MV-4-11 (cell line): ENCODE measurements at regions not wholly inside any gene's neighbourhood (a gene's known extent, or its start where the extent isn't known, plus 50 kb on each side); places are given as distances from the start of the nearest gene placed in this dataset.
"Not testable (repeated sequence)": the region's sequence is repeated elsewhere in the genome, so short reads cannot be mapped to it uniquely, and the experiment has no call there.

Experiments
- DNase-seq: peaks from one replicate; lab custom pipeline; 2025; lab: John Stamatoyannopoulos, UW

- DNase-seq = no peak
Observed at GRCh38 chr10:9850415-9850814, 1167.3 kb upstream of the CELF2 start.

- DNase-seq = no peak
Observed at GRCh38 chr10:9851808-9852207, 1165.9 kb upstream of the CELF2 start.

GRCh38 chr10:9853405-9854355, 1164.0 kb upstream of the CELF2 start:
- DNase-seq = no peak

GRCh38 chr10:9855451-9855850, 1162.2 kb upstream of the CELF2 start:
- DNase-seq = not testable (repeated sequence)

- no peak for DNase-seq
Observed at GRCh38 chr10:9858816-9859215, 1158.9 kb upstream of the CELF2 start.

- DNase-seq = no peak
Observed at GRCh38 chr10:9860045-9860444, 1157.6 kb upstream of the CELF2 start.

- no peak for DNase-seq
Observed at GRCh38 chr10:9863559-9864121, 1154.0 kb upstream of the CELF2 start.

- no peak for DNase-seq
Observed at GRCh38 chr10:9868499-9868898, 1149.2 kb upstream of the CELF2 start.

GRCh38 chr10:9869205-9869604, 1148.5 kb upstream of the CELF2 start:
- no peak for DNase-seq

- DNase-seq = no peak
Observed at GRCh38 chr10:9869606-9870176, 1148.0 kb upstream of the CELF2 start.

- no peak for DNase-seq
Observed at GRCh38 chr10:9875353-9875752, 1142.3 kb upstream of the CELF2 start.

- no peak for DNase-seq
Observed at GRCh38 chr10:9877978-9878377, 1139.7 kb upstream of the CELF2 start.

- no peak for DNase-seq
Observed at GRCh38 chr10:9878383-9878782, 1139.3 kb upstream of the CELF2 start.

GRCh38 chr10:9885761-9886160, 1131.9 kb upstream of the CELF2 start:
- peak; percentile 54 for DNase-seq

- no peak for DNase-seq
Observed at GRCh38 chr10:9886772-9887171, 1130.9 kb upstream of the CELF2 start.

GRCh38 chr10:9895453-9895852, 1122.2 kb upstream of the CELF2 start:
- no peak for DNase-seq

- DNase-seq = no peak
Observed at GRCh38 chr10:9895981-9896380, 1121.7 kb upstream of the CELF2 start.

GRCh38 chr10:9898633-9899395, 1118.9 kb upstream of the CELF2 start:
- DNase-seq = no peak

GRCh38 chr10:9900751-9901150, 1116.9 kb upstream of the CELF2 start:
- DNase-seq = no peak

- no peak for DNase-seq
Observed at GRCh38 chr10:9901971-9902370, 1115.7 kb upstream of the CELF2 start.

GRCh38 chr10:9910446-9910845, 1107.2 kb upstream of the CELF2 start:
- no peak for DNase-seq

GRCh38 chr10:9911488-9911887, 1106.2 kb upstream of the CELF2 start:
- no peak for DNase-seq
